ENCODE measurements at regions not wholly inside any gene's neighbourhood (a gene's known extent, or its start where the extent isn't known, plus 50 kb on each side); places are given as distances from the start of the nearest gene placed in this dataset.

GRCh38 chr4:146998157-146998556, 52.5 kb upstream of the TTC29 start:
- no peak for DNase-seq

- no peak for DNase-seq
Measured at GRCh38 chr4:147003956-147004809, 58.5 kb upstream of the TTC29 start.

DNA sequence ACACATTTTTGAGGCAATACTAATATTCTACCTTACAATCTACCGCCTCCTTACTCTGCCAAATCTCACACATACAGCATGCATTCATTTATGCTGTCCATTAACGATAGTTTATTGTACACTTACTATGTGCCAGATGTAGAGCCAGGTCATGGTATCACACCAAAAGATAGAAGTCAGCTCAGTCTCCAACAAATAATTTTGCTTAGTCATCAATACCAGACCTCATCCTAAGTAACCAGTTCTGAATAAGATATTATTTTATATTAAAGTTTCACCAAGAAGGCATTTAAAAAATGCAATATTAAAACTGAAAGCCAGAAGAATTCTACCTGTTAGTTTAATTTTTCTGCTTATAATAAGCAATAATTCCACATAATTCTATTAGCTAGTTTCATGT, 60.6 kb upstream of the TTC29 start:
- no peak for DNase-seq

GRCh38 chr4:147009875-147010274, 64.2 kb upstream of the TTC29 start:
- no peak for DNase-seq

DNA sequence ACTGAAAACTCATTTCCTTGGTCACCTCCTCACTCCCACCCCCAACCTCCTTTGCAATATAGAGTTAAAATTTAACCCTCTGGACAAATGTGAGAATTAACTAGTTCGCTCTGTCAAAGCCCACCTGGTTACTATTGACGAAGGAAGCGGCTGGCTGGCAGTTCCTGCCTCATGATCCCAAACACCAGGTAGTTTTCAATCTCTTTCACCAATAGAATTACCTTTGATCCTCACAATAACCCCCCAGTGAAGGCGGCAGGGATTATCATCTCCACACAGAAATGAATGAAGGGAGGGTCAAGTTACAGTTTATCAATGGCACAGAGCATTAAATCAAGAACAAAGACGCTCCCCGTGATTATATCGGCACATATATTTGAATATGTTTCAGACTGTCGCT, 65.7 kb upstream of the TTC29 start:
- no peak for DNase-seq

GRCh38 chr4:147012059-147012707, 66.5 kb upstream of the TTC29 start:
- DNase-seq = no peak

- no peak for DNase-seq
Measured at GRCh38 chr4:147014946-147015345, 69.3 kb upstream of the TTC29 start.

DNA sequence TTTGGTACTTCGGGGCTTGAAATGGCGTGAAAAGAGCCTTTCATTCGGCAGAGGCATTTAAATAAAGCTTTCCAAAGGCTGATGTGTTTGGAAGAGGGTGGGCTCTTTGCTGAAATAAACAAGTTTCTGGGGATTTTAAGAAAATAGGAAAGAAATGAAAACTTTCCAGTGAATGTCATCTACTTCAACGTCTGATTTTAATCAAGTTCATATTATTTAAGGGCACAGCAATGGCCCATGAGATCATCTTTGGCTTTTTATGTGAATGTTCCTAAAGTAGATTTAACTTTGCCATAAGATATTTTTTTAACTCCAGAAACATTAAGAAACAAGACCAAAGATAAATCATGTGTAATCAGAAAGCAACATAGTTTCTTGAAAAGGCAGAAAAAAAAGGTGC, 69.8 kb upstream of the TTC29 start:
- no peak for DNase-seq

DNA sequence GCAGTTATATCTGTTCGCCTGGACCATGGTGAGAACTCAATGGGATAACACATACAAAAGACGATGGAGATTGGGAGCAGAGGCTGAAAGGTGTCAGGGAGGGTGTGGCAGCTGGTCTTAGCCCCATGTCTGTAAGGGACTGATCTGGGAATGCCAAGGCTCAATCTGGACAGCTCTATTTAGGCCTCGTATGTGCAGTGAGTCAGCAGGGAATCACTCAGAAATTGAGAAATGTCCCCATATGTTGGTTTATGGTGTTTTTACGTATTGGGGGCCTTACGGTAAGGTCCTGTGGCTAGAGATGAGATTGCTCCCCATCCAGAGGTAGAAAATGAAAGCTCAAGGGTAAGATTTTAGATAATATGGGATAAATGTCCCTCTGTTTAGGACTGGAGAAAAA, 71.4 kb upstream of the TTC29 start:
- DNase-seq = no peak

DNA sequence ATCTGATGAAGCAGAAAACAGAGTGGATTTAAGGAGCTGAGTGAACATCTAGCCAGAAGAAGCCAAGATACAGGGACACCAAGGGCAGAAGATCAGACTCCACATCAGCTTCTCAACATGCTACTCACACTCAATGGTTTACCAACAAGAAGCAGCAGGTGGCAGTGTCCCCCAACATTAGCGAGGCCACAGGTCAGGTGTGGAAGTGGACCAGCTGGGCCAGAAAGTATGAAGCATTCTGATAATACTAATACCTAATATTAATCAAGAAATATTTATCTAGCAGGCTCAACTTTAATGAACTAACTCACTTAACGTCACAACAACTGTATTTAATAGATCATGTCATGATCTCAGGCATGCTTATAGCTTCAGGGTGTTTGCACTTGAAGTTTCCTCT, 73.4 kb upstream of the TTC29 start:
- peak; percentile 35 to 57 for DNase-seq

DNA sequence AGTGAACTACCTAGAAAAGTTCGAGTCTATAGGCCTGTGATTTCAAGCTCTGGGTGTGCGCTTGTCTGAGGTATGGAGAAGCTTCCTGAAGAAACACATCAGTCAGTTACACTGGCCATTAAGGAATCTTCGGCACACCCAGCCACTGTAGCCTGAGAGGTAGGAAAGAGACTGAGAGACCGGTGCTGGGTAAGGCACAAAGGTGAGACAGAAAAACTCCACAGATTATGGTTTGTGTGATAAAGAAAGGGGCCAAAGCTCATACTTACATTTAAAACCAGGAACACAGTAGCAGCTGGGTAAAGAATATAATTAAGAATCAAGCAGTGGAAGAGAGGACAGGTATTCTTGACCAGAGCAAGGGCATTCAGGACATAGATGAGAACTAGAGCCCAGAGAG, 74.8 kb upstream of the TTC29 start:
- DNase-seq = no peak

GRCh38 chr4:147025042-147025441, 79.4 kb upstream of the TTC29 start:
- no peak for DNase-seq

DNA sequence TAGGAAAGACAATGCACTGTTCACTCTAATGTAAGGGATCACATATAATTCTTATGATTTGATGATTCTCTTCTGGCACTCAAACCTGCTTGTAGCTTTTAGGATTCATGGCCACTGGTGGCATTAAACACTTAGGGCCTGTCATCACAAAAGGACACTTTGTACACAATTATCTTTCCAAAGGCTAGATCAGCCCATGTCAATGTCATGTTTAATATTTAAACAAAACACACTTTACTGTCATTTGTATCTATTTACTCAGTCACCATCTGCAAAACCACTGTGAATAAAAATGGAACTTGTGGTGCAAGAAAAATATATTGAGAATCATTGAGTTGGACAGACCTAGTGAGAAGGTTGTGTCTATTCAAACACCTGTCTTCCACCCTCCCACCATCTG, 83.6 kb upstream of the TTC29 start:
- DNase-seq = no peak

GRCh38 chr4:147034372-147034771, 88.7 kb upstream of the TTC29 start:
- no peak for DNase-seq

- no peak for DNase-seq
Measured at GRCh38 chr4:147037069-147037468, 91.4 kb upstream of the TTC29 start.

GRCh38 chr4:147039976-147040575, 94.4 kb upstream of the TTC29 start:
- DNase-seq = no peak

GRCh38 chr4:147040874-147041273, 95.2 kb upstream of the TTC29 start:
- DNase-seq = no peak

GRCh38 chr4:147041376-147041775, 95.7 kb upstream of the TTC29 start:
- no peak for DNase-seq

- DNase-seq = no peak
Measured at GRCh38 chr4:147042046-147042445, 96.4 kb upstream of the TTC29 start.

- no peak for DNase-seq
Measured at GRCh38 chr4:147044241-147044640, 98.6 kb upstream of the TTC29 start.

- DNase-seq = no peak
Measured at GRCh38 chr4:147049946-147050345, 104.3 kb upstream of the TTC29 start.

DNA sequence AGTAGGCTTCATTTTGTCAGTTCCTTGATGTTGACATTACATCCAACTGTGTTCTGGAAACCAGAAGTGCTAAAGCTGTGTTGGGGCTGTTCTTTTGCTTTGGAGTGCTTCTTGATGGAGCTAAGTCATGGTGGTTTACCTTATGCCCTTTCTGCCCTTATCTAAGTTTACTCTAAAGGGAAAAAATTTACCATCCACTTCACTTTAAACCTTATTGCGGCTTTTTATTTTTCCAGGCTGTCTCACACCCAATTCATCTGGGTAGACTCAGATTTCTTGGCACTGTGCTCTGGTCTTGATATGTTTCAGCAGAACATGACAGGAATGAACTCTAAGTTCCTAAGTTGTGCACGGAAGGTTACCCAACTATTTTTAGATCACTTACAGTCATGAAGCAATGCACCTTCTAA, 104.7 kb upstream of the TTC29 start:
- DNase-seq = no peak

DNA sequence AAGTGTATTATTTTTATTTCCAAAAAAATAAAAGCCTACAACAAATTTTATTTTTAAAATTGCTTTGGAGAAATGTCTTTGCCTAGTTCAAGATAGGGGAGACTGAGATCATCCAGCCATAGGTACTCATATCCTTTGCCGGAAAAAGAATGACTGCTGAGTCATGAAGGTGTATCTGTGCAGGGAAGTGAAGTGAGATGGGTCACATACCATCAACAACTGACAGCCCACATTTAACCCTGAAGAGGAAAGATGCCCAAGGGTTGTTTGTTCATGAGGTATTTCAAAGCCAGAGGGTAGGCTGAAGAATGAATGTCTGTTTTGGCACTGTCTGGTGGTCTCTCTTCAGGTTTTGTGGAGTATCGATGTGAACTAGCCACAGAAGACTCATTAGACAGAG, 106.7 kb upstream of the TTC29 start:
- no peak for DNase-seq

- no peak for DNase-seq
Measured at GRCh38 chr4:147054228-147054872, 108.7 kb upstream of the TTC29 start.
